Fibroblast of pulmonary artery (primary cell): ENCODE measurements at regions not wholly inside any gene's neighbourhood (a gene's known extent, or its start where the extent isn't known, plus 50 kb on each side); places are given as distances from the start of the nearest gene placed in this dataset.

Experiments used
- DNase-seq: peaks from one replicate; pipeline ENCODE4 v3.0.0-alpha.2; 2010; ENCODE audit warnings: low read depth
- H3K4me3 ChIP-seq: replicated peaks from 2 replicates; pipeline ENCODE4 v1.5.1; 2011; ENCODE audit warnings: low read depth, mild to moderate bottlenecking, control low read depth, low read length, moderate library complexity
- CTCF ChIP-seq: IDR thresholded peaks from 2 replicates; pipeline ENCODE4 v1.5.1; 2011; ENCODE audit warnings: mild to moderate bottlenecking, control low read depth, low read length, inconsistent platforms; ENCODE audit errors: missing control alignments

- no peak for TF ChIP-seq CTCF
- no peak for DNase-seq
- no peak overlapping the region for H3K4me3 ChIP-seq
Measured at GRCh38 chr4:165766976-165767375, 106.1 kb upstream of the TLL1 start.

- no peak for DNase-seq
- H3K4me3 ChIP-seq, result no peak overlapping the region
- TF ChIP-seq CTCF, result no peak
Measured at GRCh38 chr4:165767671-165768070, 105.4 kb upstream of the TLL1 start.

- no peak for DNase-seq
- no peak for TF ChIP-seq CTCF
- no peak overlapping the region for H3K4me3 ChIP-seq
Measured at GRCh38 chr4:165768281-165768680, 104.8 kb upstream of the TLL1 start.

- TF ChIP-seq CTCF, result no peak
- DNase-seq, result no peak
- no peak overlapping the region for H3K4me3 ChIP-seq
Measured at GRCh38 chr4:165774326-165774725, 98.7 kb upstream of the TLL1 start.

- DNase-seq, result no peak
- no peak for TF ChIP-seq CTCF
Measured at GRCh38 chr4:165779950-165780670, 92.9 kb upstream of the TLL1 start.

GRCh38 chr4:165780735-165781134 lies 92.3 kb upstream of the TLL1 start:
- DNase-seq, result no peak
- no peak for TF ChIP-seq CTCF

More at GRCh38 chr4:165779950-165780670, 92.9 kb upstream of the TLL1 start:
- H3K4me3 ChIP-seq, result no peak overlapping the region

GRCh38 chr4:165782623-165783022 lies 90.4 kb upstream of the TLL1 start:
- no peak for TF ChIP-seq CTCF
- no peak for DNase-seq
- no peak overlapping the region for H3K4me3 ChIP-seq

More at GRCh38 chr4:165780735-165781134, 92.3 kb upstream of the TLL1 start:
- H3K4me3 ChIP-seq, result no peak overlapping the region
